NOMO-1 (cell line): ENCODE measurements at regions not wholly inside any gene's neighbourhood (a gene's known extent, or its start where the extent isn't known, plus 50 kb on each side); places are given as distances from the start of the nearest gene placed in this dataset.
"Not testable (repeated sequence)": the region's sequence is repeated elsewhere in the genome, so short reads cannot be mapped to it uniquely, and the experiment has no call there.

Experiments used
- DNase-seq, 2 experiments: peaks; one replicate each; lab custom pipeline; 2025; ENCODE audit not compliant: unreplicated experiment in 2 of 2; lab: John Stamatoyannopoulos, UW

DNA sequence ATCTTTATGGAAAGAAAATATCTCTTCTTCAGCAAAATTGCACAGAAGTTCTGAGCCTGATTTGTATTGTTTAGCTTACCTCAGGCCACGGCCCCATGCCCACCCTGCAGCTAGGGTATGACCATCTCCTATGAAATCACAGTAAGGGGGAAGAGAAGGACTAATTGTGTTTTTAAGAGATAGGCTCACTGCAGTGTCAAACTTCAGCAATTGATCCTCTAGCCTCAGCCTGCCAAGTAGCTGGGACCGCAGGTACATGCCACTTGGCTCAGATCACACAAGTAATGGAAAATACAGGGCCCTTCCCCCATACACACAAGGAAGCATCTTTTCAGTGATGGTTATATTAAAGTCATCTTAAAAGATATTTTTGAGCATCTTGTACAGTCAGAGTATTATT lies 60.0 kb downstream of the DMAC1 start:
- no peak for DNase-seq

DNA sequence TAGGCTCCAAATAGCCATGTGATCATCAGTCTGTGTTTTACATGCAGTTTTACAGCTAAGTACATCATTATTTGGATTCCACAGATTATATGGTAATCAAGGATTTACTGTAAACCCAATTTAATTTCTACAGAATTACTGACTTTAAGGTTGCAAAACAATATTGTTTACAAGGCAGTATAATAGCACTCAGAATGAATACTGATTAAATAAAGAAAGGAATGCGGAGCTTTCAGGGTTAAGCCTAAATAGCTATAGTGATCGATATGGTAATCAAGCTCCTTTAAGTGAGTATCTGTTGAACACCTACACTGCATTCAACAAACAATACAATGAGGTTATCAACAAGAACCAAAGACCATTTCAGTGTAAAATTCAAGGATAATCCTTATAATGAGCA lies 64.3 kb downstream of the DMAC1 start:
- no peak for DNase-seq

DNA sequence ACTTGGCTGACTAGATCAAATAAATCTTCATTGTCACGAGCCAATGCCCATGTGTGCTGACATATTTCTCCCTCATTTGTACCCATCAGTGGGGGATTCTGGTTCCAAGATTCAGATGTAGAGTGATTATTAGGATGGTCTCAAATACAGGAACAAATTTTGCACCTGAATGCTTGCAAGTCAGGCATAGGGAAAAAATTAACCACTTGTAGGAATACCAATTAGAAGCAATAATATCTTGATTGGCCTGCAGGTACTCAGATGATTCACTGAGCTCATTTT lies 69.5 kb downstream of the DMAC1 start:
- DNase-seq: no peak

DNA sequence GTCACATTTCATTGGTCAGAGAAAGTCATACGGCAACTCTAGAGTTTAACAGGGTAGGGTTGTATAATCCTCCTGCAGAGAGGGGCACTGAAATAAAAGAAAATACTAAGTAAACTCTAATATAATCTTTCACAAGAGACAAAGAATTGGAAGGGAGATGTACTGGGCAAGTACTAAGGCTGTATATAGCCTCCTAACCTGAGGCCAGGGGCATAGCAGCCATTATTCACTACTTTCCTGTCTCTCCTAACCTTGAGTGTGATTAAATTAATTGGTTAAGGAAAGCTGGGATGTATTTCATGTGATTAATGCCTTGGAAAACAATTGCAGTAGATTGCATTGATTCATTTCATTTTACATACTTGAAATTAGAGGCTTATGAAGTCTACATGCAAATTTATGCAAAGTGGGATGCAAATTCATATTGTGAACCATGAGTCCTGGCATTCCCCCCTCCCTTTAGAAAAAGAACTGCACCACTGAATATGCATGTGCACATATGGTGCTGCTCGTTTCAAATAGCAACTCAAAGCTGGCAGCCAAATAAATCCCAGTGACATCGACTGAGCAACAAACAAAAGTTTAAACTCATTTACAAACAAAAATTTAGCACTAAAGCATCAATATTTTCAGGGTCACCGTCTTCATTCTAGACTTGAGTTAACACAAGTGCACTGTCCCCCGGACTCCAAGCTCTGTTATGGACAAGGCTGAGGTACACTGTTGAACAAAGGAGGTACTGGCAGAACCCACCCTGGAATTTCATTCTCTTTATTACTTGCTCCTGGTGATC lies 70.0 kb downstream of the DMAC1 start:
- DNase-seq: no peak

DNA sequence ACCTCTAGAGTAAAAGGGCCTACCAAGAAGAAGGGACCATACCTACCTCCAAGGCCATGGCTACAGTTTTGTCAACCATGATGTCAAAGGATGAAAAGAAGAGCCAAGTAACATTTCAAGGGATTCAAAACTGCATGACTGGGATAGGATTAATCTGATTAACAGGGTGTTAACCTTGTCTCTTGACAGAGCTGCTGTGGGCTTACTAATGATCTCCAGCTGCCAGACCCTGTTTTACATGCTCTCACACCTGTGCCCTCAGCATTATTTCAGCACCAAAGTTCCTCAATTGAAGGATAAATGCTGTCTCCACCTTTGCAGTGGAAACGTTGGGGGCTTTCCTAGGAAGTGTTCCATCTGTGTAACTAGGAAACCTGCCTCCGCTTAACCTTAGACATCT lies 78.3 kb downstream of the DMAC1 start:
- no peak for DNase-seq

DNA sequence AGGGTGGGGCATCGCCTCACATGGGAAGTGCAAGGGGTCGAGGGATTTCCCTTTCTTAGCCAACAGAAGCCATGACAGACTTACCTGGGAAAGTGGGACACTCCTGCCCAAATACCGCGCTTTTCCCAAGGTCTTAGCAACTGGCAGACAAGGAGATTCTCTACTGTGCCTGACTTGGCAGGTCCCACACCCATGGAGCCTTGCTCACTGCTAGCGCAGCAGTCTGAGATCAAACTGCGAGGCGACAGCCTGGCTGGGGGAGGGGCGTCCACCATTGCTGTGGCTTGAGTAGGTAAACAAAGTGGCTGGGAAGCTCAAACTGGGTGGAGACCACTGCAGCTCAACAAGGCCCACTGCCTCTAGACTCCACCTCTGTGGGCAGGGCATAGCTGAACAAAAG lies 86.5 kb downstream of the DMAC1 start:
- not testable (repeated sequence) for DNase-seq

DNA sequence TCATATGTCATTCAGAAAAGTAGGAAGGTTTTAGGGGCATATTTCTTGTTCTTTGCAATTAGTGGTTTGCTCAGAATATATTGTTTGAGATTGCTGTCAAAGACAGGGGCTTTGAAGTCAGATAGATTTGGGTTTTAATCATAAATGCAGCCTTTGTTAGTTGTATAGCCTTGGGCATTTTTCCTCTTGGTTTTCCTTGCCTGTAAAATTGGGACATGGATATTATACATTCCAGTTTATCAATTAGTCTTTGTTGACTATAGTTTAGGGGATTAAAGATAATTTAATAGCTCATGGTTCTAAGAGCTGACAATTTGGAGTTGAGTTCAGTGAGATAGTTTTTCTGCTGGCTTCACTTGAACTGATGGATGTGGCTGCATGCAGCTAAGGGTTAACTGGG lies 88.9 kb downstream of the DMAC1 start:
- no peak for DNase-seq

DNA sequence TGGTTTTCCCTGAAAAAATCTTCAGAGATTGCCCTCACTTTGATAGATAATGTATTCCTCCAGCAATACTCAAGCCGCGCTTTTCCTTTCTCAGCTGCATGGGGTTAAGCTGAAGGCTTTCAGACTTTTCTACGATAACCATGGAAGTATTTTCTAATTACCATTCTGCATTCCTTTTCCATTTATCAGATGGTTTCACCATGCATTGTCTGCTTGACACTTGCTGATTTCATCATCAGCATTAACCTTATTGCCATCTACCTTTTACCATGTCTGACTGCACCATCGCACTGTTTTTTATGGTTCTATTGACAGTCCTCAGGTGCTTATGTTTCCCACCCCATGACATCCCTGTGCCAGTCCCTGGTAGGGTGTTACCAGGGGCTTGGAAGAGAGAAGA lies 91.6 kb downstream of the DMAC1 start:
- DNase-seq: no peak

DNA sequence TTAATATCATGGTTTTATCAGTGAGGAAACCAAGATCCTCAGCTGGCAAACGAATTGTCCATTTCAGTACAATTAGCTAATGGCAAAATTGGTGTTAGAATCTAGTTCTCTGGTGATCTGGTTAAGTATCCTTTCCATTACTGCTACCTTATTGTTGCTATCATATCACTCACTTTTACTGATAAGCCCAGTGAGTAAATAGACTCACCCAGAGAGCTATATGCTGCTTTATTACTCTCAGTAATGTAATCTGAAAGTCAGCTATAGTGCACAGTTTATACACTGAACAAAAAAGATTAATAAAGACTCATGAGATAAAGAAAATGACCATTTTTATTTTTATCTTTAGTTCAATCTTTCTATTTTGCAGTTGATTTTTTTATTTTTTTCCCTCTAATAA lies 95.0 kb downstream of the DMAC1 start:
- no peak for DNase-seq

DNA sequence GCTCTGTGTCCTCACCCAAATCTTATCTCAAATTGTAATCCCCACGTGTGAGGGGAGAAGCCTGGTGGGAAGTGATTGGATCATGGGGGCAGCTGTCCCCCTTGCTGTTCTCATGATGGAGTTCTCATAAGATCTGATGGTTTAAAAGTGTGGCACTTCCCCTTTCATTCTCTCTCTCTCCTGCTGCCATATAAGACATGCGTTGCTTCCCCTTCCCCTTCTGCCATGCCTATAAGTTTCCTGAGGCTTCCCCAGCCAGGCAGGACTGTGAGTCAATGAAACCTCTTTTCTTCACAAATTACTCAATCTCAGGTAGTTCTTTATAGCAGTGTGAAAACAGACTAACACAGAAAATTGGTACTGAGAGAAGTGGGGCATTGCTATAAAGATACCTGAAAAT lies 107.7 kb downstream of the DMAC1 start:
- no peak for DNase-seq

DNA sequence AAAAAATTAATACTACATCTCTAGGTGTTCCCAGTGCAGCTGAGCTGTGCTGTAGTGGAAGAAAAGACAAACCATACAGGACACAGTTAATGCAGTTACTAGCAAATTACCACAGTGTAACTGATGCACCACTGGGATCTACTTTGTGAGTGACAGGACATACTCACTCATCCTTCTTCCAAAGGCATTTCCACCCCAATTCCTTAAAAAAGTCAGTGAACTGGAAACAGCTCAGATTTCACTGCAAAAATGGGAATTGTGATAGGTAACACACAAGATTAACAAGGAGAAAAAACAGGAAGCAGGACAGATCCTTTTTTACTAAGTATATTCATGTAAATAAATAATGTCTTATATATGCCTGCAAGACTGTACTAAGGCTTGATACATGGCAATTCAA lies 109.6 kb downstream of the DMAC1 start:
- DNase-seq: no peak

DNA sequence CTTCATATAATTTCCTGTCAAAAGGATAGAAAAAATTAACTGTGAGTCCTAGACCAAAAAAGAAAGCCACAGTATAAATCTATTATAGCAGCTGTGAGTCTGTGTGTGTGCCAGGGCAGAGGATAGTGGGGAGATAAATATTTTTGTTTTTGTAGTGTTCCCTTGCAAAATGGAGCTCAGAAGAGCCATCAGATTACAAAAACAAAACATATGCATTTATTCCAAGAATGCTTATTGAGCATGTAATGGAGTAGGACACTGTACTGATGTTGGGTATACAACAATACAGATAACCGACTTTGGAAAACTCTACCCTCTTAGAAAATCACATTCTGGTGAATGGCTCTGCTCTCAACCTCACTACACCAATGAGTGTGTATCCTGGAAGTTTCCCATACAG lies 111.0 kb downstream of the DMAC1 start:
- no peak for DNase-seq

DNA sequence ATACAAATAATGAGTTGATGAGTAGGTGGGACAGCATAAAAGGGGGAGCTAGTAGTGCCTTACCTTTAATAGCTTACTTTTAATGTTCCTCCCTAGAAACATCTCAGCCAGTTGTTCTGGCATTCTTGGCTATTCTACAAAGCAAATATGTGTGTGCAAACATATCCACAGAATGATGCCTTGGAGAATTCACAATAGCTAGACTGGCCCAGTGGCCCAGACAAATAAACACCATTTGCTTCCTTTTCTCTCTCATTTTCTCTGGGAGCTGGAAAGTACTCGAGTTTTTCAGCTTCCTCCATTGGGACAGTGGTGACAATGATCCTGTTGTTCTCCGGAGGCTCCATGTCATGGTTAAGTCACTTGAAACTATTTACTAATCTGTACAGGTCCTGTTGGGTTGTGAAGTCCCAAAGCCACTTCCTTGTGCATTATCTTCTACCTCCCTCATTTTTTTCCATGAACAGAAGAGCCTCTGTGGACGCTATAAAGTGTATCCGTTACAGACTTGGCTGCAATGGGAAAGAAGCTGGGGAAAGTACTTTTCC lies 122.9 kb downstream of the DMAC1 start:
- no peak for DNase-seq

DNA sequence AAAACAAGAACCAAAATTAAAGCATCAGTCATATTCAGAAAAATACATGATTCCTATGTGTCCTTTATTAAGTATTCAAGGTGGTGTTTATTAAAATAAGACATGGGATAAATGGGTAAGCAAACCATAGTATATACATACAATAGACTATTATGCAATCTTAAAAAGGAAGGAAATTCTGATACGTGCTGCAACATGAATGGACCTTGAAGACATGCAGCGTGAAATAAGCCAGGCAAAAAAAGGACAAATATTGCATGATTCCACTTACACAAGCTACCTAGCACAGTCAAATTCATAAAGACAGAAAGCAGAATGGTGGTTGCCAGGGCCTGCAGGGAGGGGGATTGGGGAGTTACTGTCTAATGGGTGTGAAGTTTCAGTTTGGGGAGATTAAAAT lies 127.7 kb downstream of the DMAC1 start:
- no peak for DNase-seq

DNA sequence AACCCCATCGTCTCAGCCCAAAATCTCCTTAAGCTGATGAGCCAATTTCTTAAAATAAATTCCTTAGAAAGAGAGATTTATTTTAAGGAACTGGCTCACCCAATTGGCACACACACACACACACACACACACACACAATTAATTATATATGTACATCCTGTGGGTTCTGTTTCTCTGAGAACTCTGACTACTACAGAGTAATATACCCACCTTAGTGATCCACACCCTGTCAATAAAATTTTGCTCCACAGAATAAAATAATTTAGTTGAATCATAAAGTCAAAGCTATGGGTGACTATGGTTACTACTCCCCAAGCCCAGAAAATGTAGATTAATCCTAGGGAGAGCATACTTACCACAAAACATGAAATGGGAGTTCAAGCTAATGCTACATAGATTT lies 131.0 kb downstream of the DMAC1 start:
- no peak for DNase-seq

DNA sequence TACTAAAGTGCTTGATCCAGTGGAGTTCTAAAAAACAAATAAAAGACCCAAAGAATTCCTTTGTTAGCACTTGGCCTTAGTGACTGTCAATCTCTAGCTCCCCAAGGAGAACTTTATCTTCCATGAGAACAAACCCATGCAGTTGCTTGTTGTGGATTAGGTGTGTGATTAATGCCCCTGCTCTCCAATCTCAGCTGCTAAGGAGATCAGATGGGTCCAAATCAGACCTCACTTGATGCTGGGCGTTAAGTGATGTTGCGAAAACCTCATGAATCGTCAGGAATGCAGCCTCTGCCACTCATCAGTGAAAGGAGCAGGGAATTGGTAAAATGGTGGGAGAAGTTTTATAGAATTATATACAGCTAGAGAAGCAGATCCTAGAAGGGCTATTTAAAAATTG lies 133.7 kb downstream of the DMAC1 start:
- DNase-seq: no peak

DNA sequence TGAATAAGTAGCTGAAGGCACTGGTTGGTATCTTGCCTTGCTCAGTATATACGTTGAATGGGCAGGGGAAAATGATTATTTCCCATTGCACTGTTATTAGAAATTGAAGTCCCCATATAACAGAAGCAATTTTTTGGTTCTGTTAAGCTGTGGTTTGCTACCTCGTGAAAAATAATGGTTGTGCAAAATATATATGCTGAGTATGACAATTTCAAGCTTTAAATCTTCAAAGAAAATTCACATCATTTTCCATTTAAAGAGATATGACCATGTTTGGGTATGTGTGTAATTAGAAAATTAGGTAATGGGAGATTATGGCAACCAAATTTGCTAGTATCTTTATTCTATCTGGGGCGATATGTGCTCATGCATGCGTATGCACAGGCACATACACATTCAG lies 139.8 kb downstream of the DMAC1 start:
- DNase-seq: no peak

DNA sequence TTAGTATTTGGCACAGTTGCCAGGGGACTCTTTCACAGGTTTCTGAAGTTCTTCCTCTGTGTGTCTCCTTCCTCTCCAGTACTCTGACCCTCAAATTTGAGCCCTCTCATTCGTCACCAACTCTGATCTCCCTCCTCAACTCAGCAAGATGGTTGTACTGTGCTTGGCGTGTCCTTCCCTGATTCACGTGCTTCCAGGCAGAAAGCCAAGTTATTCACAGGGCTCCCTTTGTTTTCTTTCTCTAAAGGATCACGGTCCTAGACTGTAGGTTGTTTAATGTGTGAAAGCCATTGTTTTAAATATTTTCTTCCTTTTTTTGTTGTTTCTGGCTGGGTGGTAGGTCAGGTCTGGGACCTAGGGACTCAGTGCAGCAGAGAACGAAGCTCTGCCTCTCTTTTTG lies 142.9 kb downstream of the DMAC1 start:
- DNase-seq: no peak

DNA sequence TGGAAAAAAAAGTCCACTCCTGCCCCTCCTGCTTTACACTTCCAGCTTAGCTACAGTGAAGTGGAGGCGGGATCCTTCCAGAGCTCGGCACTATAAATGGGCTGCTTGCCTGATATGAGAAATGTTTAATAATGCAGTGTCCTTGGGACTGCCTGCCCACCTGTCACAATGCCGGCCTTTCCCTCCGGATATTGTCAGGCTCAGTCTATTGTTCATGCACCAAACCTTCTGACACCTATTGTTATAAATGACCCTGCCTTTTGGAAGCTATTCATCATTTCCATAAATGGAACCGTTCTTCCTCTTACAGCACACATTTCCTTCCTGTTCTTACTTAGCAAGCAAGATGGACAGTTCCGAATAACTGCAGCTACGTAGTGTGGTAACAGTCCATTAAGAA lies 146.3 kb downstream of the DMAC1 start:
- no peak for DNase-seq

DNA sequence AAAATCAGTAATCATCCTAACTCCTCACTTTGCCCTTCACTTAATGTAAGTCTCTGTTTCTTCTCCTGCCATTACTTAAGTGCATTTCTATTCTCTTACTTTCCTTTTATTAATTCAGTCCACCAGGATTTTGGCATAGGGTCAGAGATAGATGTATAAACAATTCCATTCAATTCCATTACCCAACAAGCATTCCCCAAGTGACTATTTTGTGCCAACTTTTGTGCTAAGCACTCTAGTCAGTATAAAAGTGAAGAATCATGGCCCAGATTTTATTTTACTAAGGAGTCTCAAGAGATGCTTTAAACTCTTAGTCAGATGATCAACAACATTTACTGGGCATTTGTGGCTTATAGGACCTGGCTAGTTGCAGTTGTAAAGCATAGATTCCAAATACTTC lies 159.3 kb downstream of the DMAC1 start:
- DNase-seq: no peak

DNA sequence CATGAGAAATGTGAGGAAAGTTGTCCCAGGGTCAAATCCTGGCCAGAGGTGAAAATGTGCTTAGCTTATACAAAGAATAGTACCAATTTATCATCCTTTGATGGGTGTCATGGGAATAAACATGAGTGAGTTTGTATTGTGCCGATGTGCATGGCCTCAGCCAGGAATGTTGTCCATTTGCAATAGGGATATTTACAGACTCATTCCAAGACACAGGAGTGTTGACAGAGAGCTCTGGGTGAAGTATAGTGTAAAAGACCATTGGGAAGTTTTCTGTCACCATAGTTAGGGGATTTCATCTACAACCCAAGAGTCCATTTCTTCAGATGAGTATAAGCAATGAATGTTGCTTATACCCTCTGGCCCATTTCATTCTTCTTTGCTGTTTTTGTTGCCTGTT lies 160.1 kb downstream of the DMAC1 start:
- DNase-seq: no peak

DNA sequence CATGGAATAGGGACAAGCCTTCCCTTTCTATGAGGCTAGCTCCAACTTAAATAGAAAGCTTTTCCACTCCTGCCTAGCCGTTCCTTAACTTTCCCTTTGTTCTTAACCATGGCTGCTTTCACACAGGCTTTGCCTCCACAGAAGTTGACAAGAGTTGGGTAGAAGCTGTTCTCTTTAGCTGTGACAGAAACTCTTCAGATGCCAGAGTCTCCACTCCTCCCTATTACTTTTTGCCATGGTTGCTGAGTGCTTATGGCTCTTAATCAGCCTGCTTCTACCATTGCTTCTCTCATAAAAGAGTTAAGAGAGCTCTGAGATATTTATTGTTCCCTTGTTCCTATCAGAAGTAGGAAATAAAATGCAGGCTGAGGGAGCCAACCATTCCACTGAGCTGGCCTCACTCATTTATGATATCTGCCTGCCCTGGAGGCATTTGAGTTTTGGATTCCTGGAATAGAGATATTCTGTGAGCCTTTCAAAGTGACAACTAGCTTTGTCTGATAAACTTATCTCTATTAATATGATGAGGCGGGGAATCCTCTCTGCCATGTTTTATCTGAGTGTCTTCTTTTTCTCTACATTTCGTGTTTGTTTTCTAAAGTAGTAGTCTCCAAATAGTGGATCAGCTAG lies 162.6 kb downstream of the DMAC1 start:
- DNase-seq: no peak

DNA sequence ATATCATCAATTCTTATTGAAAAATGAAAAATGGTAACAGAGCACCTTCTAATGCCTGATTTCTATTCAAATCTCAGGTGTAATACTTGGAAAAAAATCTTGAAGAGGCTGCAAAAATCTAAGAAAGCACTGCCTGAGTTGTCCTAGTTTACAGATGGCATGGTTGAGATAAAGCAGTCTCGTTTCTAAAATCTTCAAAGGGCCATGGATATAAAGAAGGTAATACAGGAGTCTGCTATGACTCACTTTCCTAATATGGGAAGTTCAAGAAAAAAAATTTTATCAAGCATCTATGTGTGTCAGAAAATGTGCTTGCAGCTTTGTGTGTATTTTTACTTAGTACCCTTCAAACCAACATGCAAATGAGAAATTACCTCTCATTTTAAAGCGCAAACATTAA lies 163.3 kb downstream of the DMAC1 start:
- DNase-seq: no peak
